CD4-positive, alpha-beta T cell (primary cell): ENCODE measurements at regions not wholly inside any gene's neighbourhood (a gene's known extent, or its start where the extent isn't known, plus 50 kb on each side); places are given as distances from the start of the nearest gene placed in this dataset.

Experiments used
- ATAC-seq: fragments of 200-7000 bp; cut with Tn5 transposase; one replicate; pipeline ENCODE4 v1.10.0; 2022; ENCODE audit warnings: mild to moderate bottlenecking; ENCODE audit not compliant: poor library complexity
- CTCF ChIA-PET: fragments of 350-600 bp; sonication (Branson Sonifier 250); formaldehyde crosslinking; loops from one replicate; lab custom pipeline; 2021; ENCODE audit warnings: antibody characterized with exemption, inconsistent platforms; lab: Charles Lee
- POLR2A ChIA-PET: fragments of 350-600 bp; sonication (Branson Sonifier 250); formaldehyde crosslinking; loops from one replicate; lab custom pipeline; 2021; ENCODE audit warnings: antibody characterized with exemption, inconsistent platforms; lab: Charles Lee
- DNase-seq, 14 experiments: peaks; one replicate each; pipeline ENCODE4 v3.0.0-alpha.2; 2013 to 2020; ENCODE audit warnings: mixed read lengths in 2 of 14
- H3K27ac ChIP-seq, 2 donors: one replicate each; pipeline versions ENCODE4 v1.5.1 to v1.7.0; 2013; ENCODE audit warnings: low read length in 2 of 2, low read depth in 1 of 2, mild to moderate bottlenecking in 1 of 2
- H3K27me3 ChIP-seq, 2 experiments: 1 replicate in 1 of 2; 2 replicates in 1 of 2; pipeline versions ENCODE4 v1.6.1 to v1.7.0; 2013; ENCODE audit warnings: low read length in 2 of 2, control low read depth in 1 of 2, mild to moderate bottlenecking in 1 of 2, moderate library complexity in 1 of 2; ENCODE audit not compliant: insufficient read depth in 2 of 2, control insufficient read depth in 1 of 2
- H3K36me3 ChIP-seq: one replicate; pipeline ENCODE4 v1.6.1; 2013; ENCODE audit warnings: low read length, control low read depth; ENCODE audit not compliant: insufficient read depth
- H3K4me1 ChIP-seq: one replicate; pipeline ENCODE4 v1.6.1; 2013; ENCODE audit warnings: low read length, control low read depth; ENCODE audit not compliant: insufficient read depth
- H3K4me3 ChIP-seq: one replicate; pipeline ENCODE4 v1.5.1; 2013; ENCODE audit warnings: mild to moderate bottlenecking, low read length, moderate library complexity
- H3K9me3 ChIP-seq, 2 experiments: 1 replicate in 1 of 2; 2 replicates in 1 of 2; pipeline versions ENCODE4 v1.6.1 to v1.7.0; 2013; ENCODE audit warnings: low read length in 2 of 2, mild to moderate bottlenecking in 2 of 2, control low read depth in 1 of 2, moderate library complexity in 1 of 2; ENCODE audit not compliant: control insufficient read depth in 1 of 2, insufficient read depth in 1 of 2
- H3K27ac Mint-ChIP-seq: one replicate; pipeline ENCODE4 v1.8.0; 2020; ENCODE audit warnings: mixed read lengths
- H3K27me3 Mint-ChIP-seq: one replicate; pipeline ENCODE4 v1.8.0; 2021; ENCODE audit warnings: mixed read lengths
- H3K36me3 Mint-ChIP-seq: one replicate; pipeline ENCODE4 v1.8.0; 2021; ENCODE audit warnings: low read depth, mixed read lengths
- H3K4me1 Mint-ChIP-seq: one replicate; pipeline ENCODE4 v1.8.0; 2021; ENCODE audit warnings: low read depth, mixed read lengths
- H3K4me3 Mint-ChIP-seq: one replicate; pipeline ENCODE4 v1.8.0; 2020; ENCODE audit warnings: mild to moderate bottlenecking, mixed read lengths
- H3K9me3 Mint-ChIP-seq: one replicate; pipeline ENCODE4 v1.8.0; 2020; ENCODE audit warnings: mixed read lengths
- intact Hi-C, 2 experiments: fragments of 100-400 bp; cut with DNase I in 1 of 2; cut with micrococcal nuclease in 1 of 2; formaldehyde crosslinking; loops; one replicate each; pipeline versions ENCODE4 v1.15.1 to v1.9.0; 2023 to 2025; cut with DNase I, micrococcal nuclease
- TF ChIP-seq, protein P1 (sequence below): fragments of 200-600 bp; IDR thresholded peaks from one replicate; pipeline ENCODE4 v1.8.0; 2022; ENCODE audit warnings: antibody characterized with exemption, mild to moderate bottlenecking

DNA sequence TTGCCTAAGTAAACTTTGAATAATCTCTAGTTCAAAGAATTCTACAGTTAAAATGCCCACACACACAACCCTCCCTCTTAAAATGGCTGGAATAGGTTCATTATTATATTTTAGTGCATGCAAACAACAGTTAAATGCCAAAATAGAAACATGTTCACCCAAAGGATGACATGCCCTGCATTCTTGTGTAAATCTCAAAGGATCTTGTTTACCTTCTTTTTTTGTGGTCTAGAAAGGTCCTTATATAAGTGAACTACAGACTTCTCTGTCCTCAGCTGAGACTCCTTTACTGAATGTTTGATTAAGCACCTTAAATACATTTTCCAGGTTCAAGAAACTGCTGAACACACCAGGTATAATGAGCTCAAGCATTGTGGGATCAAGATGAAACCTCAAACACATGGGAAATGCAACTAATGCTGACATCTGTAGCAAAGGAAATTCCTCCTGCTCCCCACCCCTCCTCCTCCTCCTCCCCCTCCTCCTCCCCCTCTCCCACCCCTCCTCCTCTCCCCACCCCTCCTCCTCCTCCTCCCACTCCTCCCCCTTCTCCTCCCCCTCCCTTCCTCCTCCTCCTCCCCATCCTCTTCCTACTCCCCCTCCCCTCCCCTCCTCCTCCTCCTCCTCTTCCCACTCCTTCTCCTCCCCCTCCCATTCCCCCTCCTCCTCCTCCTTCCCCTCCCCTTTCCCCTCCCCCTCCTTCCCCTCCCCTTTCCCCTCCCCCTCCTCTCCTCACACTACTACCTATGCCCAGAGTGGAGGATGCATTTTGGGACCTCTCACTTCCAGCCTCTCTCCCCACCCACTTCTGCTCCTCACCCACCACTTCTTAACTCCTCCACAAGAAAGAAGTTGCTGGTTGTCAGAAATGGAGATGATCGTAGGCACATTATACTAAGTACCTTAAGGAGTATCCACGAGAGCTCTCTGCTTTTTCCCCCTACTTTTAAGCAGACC, 233.9 kb downstream of the MRPL39 start:
- no peak for ATAC-seq
- no peak for DNase-seq
- H3K4me1 Mint-ChIP-seq: peaks cover 16% of the 10 kb centered on the region
- no peak overlapping the region for H3K27ac Mint-ChIP-seq
- no peaks in the 10 kb centered on the region for H3K36me3 ChIP-seq
- intact Hi-C loops: no loop called here
- H3K27me3 ChIP-seq: no peaks in the 10 kb centered on the region
- TF ChIP-seq, protein P1, sequence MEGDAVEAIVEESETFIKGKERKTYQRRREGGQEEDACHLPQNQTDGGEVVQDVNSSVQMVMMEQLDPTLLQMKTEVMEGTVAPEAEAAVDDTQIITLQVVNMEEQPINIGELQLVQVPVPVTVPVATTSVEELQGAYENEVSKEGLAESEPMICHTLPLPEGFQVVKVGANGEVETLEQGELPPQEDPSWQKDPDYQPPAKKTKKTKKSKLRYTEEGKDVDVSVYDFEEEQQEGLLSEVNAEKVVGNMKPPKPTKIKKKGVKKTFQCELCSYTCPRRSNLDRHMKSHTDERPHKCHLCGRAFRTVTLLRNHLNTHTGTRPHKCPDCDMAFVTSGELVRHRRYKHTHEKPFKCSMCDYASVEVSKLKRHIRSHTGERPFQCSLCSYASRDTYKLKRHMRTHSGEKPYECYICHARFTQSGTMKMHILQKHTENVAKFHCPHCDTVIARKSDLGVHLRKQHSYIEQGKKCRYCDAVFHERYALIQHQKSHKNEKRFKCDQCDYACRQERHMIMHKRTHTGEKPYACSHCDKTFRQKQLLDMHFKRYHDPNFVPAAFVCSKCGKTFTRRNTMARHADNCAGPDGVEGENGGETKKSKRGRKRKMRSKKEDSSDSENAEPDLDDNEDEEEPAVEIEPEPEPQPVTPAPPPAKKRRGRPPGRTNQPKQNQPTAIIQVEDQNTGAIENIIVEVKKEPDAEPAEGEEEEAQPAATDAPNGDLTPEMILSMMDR: no peak
- no peak overlapping the region for H3K4me3 Mint-ChIP-seq
- no peaks in the 10 kb centered on the region for H3K4me1 ChIP-seq
- no peaks in the 10 kb centered on the region for H3K9me3 Mint-ChIP-seq
- H3K4me3 ChIP-seq: no peak overlapping the region
- no peaks in the 10 kb centered on the region for H3K27me3 Mint-ChIP-seq
- ChIA-PET CTCF (no interaction called here), POLR2A (interaction anchor here (0.6 kb wide), 1 partner anchor 11 kb away, joined by 3 read pairs; no protein-coding TSS in a partner anchor)
- no peak overlapping the region for H3K27ac ChIP-seq
- H3K36me3 Mint-ChIP-seq: no peaks in the 10 kb centered on the region
- H3K9me3 ChIP-seq: no peaks in the 10 kb centered on the region

DNA sequence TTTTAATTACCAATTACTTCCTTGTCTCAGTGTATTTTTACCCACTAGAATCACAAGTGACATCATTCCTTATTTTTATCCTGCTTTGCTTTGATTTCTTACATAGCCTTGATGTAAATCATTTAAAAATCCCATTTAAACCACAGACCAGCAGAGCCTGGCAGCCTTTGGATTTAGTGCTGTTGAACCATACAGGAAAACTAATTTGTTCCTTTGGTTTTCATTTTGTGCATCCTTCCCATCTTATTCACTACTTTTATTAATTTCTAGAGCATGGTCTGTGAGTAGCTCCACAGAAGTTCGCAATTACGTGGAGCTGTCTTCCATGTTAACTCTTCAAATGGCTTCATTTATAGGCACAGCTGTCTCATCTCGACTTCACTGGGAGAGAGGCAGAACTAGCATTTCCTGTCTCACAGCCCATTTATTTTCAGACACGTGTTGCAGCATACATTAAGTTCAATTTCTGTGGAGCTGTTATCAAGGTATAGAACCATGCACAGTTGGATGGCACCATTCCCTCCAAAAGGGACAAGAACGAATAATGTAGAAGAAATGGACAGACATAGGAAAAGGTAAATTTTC, 235.3 kb downstream of the MRPL39 start:
- Histone ChIP-seq H3K9me3 (no peaks in the 10 kb centered on the region), H3K27me3 (no peaks in the 10 kb centered on the region), H3K36me3 (no peaks in the 10 kb centered on the region), H3K27ac (no peak overlapping the region), H3K4me1 (no peaks in the 10 kb centered on the region), H3K4me3 (no peak overlapping the region)
- ChIA-PET CTCF (no interaction called here), POLR2A (no interaction called here)
- no peak overlapping the region for H3K27ac Mint-ChIP-seq
- peaks cover 10% of the 10 kb centered on the region for H3K4me1 Mint-ChIP-seq
- no peak overlapping the region for H3K4me3 Mint-ChIP-seq
- intact Hi-C loops: no loop called here
- H3K27me3 Mint-ChIP-seq: no peaks in the 10 kb centered on the region
- no peaks in the 10 kb centered on the region for H3K9me3 Mint-ChIP-seq
- TF ChIP-seq, protein P1: no peak
- ATAC-seq (no peak), DNase-seq (no peak)
- H3K36me3 Mint-ChIP-seq: no peaks in the 10 kb centered on the region

DNA sequence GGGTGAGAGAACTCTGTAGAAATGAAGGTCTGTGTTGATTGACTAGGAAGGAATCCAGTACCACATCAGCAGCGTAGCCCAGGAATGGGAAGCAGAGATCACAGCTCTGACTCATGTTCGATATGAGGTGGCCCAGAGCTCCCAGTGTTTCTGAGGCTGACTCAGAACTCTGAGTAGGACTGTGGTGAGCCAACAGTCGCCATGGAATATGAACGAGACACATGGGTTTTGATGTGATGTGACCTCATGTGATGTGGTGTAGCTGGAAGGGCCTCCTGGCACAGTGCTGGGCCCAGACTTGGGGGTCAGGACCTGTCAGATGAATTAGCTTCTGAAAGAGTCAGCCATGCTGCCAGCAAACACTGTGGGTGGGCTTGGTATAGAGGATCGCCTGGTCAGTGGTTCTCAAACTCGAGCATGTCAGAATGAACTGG, 237.0 kb downstream of the MRPL39 start:
- Mint-ChIP-seq H3K36me3 (no peaks in the 10 kb centered on the region), H3K4me1 (peaks cover 6% of the 10 kb centered on the region), H3K27me3 (peaks cover 6% of the 10 kb centered on the region), H3K4me3 (no peak overlapping the region), H3K9me3 (no peaks in the 10 kb centered on the region), H3K27ac (no peak overlapping the region)
- H3K9me3 ChIP-seq: no peaks in the 10 kb centered on the region
- no peak for DNase-seq
- no peak for ATAC-seq
- H3K4me3 ChIP-seq: no peak overlapping the region
- TF ChIP-seq, protein P1: no peak
- intact Hi-C loops: no loop called here
- no peaks in the 10 kb centered on the region for H3K36me3 ChIP-seq
- no peaks in the 10 kb centered on the region for H3K4me1 ChIP-seq
- H3K27ac ChIP-seq: no peak overlapping the region
- POLR2A ChIA-PET: no interaction called here
- no peaks in the 10 kb centered on the region for H3K27me3 ChIP-seq
- CTCF ChIA-PET: no interaction called here
